GM18873 (cell line): ENCODE measurements at regions not wholly inside any gene's neighbourhood (a gene's known extent, or its start where the extent isn't known, plus 50 kb on each side); places are given as distances from the start of the nearest gene placed in this dataset.

Experiments
- ATAC-seq: cut with Tn5 transposase; IDR thresholded peaks from one replicate; pipeline ENCODE4 v1.9.1; 2021; ENCODE audit warnings: mild to moderate bottlenecking, moderate library complexity, moderate number of reproducible peaks; ENCODE audit not compliant: unreplicated experiment, low FRiP score

DNA sequence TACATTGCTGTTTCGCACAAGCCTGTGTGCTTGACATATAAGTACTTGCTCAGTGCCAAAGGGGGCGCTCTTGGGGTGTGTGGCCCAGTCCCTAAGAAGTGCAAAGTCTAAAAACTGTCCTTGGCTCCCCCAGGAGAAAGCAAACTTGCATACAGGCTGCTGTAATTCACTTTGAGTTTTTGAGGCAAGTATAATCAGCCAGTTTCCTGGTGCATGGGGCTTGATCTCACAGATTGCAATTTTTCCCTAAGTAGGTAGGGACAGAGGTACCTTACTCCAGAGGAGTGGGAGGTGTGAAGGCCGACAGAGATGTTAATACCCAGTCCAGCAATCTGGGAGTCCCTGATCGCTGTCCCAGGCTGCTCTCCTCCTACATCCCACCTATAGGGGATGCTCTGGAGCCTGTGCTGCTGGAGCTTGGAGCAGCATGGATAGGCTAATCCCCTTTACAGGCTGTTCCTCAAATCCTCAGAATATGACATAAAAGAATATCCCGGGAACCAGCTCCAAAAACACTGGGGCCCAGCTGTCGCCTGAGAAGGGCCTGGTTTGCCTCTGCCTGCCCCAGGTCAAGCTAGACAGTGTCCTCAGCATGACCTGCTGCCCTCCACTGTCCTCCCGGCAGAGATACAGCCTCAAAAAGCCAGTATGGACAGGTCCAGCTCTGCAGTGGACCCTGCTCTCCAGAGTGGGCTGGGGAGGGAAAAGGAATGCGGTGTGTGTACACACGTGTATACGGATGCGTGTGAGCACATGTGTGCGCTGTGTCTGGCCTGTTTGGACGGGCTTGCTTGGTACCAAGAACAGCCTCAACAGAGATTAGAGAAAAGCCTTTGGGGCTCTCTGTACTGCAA is 136.5 kb upstream of the HAAO start:
- no peak for ATAC-seq

DNA sequence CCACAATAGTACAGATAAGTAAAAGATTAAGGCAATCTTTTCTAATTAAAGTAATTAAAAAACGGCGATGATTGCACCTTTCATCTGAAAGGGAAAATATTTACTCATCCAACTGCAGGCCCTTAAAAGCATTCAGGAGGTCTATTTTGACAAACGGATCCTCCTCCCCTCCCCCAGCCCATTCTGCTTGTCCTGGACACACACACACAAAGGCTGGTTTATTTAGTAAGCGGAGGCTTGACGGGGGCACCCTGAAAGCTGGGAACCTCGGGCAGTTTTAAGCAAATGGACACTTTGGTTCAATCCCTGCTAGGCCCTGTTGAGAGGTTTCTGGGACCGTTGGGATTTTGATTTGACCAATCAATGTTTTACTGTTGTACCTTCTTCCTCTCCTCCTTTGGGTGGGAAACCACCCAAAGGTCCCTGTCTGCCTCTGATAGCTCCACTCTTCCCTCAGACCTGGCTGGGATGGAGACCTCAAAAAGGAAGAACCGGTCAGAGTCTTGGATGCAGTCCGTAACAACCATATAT is 135.8 kb upstream of the HAAO start:
- ATAC-seq: no peak

DNA sequence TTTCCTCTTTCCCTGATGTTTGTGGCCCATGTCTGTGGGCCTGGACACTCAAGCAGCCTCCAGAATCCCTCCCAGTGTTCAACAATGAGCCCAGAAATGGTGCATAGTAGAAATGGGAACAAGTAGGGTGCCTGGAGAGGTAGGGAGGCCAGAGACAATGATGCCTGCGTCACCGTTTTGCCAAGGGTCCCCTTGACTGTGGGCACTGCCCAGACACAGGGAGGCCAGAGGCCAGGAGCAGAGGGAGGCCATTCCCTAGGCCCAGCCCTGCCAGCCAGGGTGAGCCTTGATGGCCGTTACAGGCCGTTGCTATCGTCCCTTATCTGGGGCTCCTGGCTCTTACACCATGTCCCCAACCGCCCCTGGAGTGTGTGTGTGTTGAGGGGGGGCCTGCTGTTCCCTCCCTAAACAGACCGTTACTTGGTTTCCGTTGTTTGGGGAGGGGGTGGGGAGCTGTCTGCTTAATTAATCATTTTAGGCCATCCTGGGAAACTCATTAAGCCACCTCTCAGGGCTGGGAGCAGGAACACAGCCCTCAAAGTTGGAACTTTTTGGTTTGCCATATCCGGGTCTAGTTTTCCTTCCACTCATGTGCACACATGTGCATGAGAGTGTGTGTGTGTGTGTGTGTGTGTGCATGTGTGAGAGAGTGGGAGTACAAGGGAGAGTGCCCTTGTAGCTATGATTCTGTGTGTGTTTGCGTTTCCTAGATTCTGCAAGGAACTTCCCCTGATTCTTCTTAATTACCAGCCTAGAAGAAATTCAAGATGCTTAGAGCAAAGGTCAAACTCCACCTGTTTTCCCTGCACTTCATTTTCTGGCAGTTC is 135.2 kb upstream of the HAAO start:
- no peak for ATAC-seq

DNA sequence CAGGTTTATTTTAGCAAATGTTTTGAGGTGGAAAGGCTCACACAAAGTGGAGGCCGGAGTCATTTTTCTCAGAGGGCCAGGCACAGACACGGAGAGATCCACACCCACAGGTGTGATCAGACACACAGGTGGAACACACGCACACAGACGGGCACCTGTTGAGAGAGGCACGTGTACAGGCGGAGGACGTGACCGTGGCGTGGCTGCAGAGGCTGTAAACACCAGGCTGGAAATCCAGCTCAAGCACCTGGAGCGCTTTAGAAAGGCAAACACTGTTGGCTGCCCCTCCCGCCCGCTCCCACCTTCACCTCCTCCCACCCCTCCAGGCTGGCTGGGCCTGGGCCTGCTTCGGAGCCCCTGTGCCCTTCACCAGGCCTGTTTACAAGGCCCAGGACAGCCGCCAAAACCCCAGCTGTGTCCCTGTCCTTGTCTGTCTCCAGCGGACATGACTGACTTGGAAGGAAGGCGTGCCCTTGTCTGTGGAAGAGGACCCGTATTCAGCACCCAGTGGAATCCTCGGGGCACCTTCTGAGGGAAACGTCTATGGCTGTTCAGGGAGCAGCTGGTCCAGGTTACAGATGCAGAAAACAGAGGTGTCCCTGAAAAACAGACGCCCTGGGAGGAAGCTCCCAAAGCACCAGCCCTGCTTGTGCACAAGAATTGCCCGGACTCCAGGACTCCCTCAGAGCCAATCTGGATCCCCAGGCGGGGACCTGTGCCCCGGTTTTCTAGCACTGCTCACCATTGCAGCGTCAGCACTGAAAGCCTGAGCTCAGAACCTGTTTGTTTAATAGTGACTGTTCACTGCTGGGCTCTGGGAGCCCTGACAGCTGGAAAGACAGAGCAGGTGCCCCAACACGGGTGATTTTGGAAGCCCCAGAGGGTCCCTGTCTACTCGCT is 134.3 kb upstream of the HAAO start:
- no peak for ATAC-seq

DNA sequence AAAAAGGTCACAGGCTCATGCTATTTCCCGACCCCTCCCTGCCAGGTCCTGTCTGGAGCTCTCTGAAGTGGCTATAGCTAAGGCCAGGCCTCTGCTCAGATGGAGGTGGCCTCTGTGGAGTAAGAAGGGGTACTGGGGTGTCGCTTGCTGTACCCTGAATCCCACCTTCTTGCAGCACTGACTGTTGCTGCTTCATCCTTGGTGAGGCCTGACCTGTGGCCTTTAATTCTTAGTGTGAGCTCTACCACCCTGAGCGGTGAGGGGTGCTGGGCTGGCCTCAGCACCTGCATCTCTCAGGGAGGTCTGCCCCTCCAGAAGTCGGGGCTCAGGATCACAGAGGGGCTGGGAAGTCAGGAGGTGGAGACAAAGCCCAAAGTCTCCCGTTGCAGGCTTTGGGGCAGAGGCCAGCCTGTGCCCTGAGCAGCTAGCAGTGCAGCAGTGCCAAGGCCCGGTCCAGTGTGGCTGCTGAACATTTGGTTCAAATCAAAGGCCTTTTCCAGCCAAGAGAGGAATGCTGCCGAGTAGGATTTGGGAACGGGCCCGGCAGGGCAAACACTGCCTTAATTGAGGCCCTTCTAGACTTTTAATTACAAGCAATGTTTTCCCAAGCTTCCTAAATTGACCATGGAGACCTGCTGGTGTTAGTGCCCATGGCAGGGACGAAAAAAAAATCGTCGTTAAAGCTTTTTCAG is 133.5 kb upstream of the HAAO start:
- no peak for ATAC-seq

DNA sequence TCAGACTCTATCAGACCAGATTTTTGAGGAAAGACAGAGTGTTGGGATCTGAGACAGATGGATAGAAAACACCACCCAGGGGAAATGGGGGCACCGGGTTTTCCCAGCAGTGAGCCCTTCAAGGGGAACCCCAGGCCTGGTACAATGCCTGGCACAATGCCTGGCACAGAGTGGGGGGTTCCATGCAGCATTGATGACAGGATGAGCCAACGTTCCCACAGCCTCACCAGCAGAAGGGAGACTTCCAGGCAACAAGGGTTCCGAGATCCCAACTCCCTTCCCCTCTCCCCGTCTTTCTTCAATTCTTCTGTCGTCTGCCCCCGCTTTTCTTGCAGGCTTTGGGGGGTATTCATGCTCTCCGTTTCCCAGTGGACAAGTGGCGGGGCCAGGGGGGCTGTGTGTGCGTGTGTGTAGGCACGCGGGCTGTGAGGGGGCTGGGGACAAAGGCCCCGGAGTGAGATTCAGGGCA is 132.1 kb upstream of the HAAO start:
- no peak for ATAC-seq

GRCh38 chr2:42923580-42924417 is 131.4 kb upstream of the HAAO start:
- no peak for ATAC-seq

GRCh38 chr2:42922790-42923579 is 130.6 kb upstream of the HAAO start:
- no peak for ATAC-seq

DNA sequence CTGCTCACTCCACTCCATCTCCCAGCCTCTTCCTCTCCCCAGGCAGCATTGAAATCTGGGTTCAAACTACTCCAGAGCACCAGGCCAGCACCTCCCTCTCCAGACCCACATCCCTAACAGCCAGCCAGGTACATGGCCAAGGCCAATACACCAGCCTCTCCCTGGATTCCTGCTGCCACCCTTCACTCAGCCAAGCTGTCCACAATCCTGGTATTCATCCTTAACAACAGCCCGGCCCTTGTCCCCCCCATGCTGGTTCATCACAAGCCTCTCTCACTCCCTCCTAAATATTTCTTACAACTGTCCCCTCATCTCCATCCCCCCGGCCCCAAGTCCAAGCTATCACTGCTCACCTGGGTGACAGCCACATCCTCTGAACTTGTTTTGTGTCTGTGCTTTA is 129.9 kb upstream of the HAAO start:
- no peak for ATAC-seq

- ATAC-seq: no peak
These were observed 129.3 kb upstream of the HAAO start for GRCh38 chr2:42921721-42922120.

DNA sequence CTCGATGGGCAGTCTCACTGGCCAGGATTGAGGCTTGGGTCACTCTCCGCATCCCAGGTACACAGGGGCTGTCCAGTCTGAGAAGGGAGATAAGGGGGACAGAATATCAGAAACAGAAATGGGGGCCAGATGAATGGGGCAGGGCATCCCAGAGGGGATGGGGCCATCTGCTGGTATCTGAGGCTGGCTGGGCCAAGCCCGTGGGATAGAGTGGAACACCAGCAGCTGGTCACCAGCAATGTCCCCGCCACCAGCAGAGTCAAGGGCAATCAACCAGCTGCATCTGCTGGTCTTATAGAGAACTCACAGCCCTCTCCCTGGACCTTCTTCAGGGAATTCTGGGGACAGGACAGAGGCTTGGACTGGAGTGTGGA is 128.8 kb upstream of the HAAO start:
- no peak for ATAC-seq

DNA sequence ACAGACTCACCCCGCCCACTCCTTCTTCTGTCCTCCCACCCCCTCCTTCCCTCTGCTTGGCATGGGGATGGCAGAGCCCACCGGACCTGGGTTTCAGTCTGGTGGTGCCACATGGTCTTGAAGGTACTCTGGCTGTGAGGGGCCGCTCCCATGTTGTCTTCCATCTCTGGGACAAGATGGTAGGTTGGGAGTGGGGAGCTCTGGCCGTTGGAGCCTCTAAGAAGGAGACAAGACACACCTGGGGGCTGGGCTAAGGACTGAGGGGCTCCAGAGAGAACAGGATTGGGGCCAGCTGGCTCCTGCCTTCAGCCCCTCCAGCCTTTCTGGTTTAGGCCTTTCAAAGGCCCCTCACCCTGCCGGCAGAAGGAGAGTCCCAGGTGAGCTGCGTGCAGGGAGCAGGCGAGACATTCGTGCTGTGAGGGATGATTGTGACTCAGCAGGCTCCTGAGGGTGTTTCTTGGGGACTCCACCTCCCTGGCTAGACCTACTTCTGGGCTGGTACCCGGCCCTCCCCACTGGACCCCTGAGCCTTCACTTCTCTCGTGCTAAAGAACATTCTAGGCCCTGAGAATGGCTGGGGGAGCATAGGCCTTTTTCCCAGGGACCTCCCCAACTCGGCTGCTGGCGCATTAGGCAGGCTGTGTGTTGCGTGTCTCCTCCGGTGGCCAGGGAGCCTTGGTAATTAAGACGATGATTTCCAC is 128.2 kb upstream of the HAAO start:
- ATAC-seq: no peak

- ATAC-seq: no peak
These were observed 126.4 kb upstream of the HAAO start for GRCh38 chr2:42918671-42919318.

- ATAC-seq: no peak
These were observed 125.7 kb upstream of the HAAO start for GRCh38 chr2:42918041-42918440.

DNA sequence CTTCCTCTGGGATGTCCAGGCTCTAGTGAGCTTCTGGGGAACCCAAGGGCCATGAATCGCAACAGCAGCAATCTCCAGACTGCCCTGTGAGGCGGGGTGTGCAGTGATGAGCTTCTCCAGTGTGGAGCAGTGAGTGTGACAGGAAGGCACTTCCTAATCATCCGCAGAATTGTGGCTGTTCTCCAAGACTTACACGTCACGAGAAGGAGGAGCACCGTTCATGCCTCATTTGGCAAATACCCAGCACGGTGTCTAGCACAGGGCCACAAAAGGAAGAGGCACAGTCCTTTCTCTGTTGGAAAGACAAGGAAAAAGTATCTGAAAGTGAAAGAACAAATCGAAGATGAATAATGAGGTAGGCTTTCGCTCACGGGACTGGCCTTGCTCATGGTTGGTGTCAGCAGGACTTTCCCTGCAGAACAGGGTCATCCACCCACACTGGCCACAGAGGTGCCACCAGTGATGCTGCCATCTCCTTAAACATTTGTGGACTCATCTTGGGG is 125.1 kb upstream of the HAAO start:
- ATAC-seq: no peak

- ATAC-seq: no peak
These were observed 123.9 kb upstream of the HAAO start for GRCh38 chr2:42916324-42916723.

- no peak for ATAC-seq
These were observed 122.5 kb upstream of the HAAO start for GRCh38 chr2:42914860-42915259.
